AG09309 (cell line): ENCODE measurements at regions not wholly inside any gene's neighbourhood (a gene's known extent, or its start where the extent isn't known, plus 50 kb on each side); places are given as distances from the start of the nearest gene placed in this dataset.

Experiments
- DNase-seq: peaks from one replicate; pipeline ENCODE4 v3.0.0-alpha.2; 2010; ENCODE audit warnings: low read depth
- H3K4me3 ChIP-seq: 2 replicates; pipeline ENCODE4 v1.5.1; 2011; ENCODE audit warnings: mild to moderate bottlenecking, low read depth, low read length, moderate library complexity; ENCODE audit not compliant: control insufficient read depth
- TF ChIP-seq, protein P1 (sequence below): IDR thresholded peaks from 2 replicates; pipeline ENCODE4 v1.5.1; 2011; ENCODE audit warnings: mild to moderate bottlenecking, low read depth, low read length, inconsistent platforms; ENCODE audit not compliant: insufficient read depth, control insufficient read depth; ENCODE audit errors: missing control alignments

- DNase-seq = no peak
- H3K4me3 ChIP-seq = no peak overlapping the region
- TF ChIP-seq, protein P1, sequence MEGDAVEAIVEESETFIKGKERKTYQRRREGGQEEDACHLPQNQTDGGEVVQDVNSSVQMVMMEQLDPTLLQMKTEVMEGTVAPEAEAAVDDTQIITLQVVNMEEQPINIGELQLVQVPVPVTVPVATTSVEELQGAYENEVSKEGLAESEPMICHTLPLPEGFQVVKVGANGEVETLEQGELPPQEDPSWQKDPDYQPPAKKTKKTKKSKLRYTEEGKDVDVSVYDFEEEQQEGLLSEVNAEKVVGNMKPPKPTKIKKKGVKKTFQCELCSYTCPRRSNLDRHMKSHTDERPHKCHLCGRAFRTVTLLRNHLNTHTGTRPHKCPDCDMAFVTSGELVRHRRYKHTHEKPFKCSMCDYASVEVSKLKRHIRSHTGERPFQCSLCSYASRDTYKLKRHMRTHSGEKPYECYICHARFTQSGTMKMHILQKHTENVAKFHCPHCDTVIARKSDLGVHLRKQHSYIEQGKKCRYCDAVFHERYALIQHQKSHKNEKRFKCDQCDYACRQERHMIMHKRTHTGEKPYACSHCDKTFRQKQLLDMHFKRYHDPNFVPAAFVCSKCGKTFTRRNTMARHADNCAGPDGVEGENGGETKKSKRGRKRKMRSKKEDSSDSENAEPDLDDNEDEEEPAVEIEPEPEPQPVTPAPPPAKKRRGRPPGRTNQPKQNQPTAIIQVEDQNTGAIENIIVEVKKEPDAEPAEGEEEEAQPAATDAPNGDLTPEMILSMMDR = no peak
Measured at GRCh38 chr9:80208696-80209095, 636.9 kb downstream of the TLE4 start.

GRCh38 chr9:80204054-80204453, 632.3 kb downstream of the TLE4 start:
- TF ChIP-seq, protein P1 = no peak
- no peak for DNase-seq
- H3K4me3 ChIP-seq = no peak overlapping the region

DNA sequence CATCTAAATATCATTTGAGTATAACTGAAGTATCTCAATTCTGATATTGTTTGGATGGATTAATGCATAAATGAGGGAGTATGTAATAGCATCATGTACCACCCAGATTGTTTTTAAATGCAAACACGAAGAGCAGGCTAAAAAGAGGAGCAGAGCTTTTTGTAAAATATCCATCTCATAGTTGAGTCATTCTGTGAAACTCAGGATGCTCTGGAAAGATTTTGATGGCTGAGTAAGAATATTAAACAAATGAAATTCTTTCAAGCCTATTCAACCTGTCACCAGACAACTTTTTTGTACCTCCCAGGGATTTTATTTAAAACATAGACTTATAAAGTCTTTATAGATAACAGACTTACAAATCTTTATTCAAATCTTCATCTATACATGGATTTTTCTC, 625.9 kb downstream of the TLE4 start:
- TF ChIP-seq, protein P1 = no peak
- DNase-seq = no peak
- no peak overlapping the region for H3K4me3 ChIP-seq

GRCh38 chr9:80191108-80191507, 619.3 kb downstream of the TLE4 start:
- TF ChIP-seq, protein P1 = no peak
- H3K4me3 ChIP-seq = no peak overlapping the region
- DNase-seq = no peak

GRCh38 chr9:80188579-80188978, 616.8 kb downstream of the TLE4 start:
- TF ChIP-seq, protein P1 = no peak
- DNase-seq = no peak

GRCh38 chr9:80185112-80185738, 613.5 kb downstream of the TLE4 start:
- no peak overlapping the region for H3K4me3 ChIP-seq
- TF ChIP-seq, protein P1 = no peak

More at GRCh38 chr9:80188579-80188978, 616.8 kb downstream of the TLE4 start:
- H3K4me3 ChIP-seq = no peak overlapping the region

More at GRCh38 chr9:80185112-80185738, 613.5 kb downstream of the TLE4 start:
- DNase-seq = no peak
